NCI-H1105 treated with DMSO at 0.1 percent for 48 hours (cell line): ENCODE measurements at regions not wholly inside any gene's neighbourhood (a gene's known extent, or its start where the extent isn't known, plus 50 kb on each side); places are given as distances from the start of the nearest gene placed in this dataset.
"Not testable (repeated sequence)": the region's sequence is repeated elsewhere in the genome, so short reads cannot be mapped to it uniquely, and the experiment has no call there.

ENCODE experiments used
- DNase-seq: peaks from one replicate; lab custom pipeline; 2025; lab: John Stamatoyannopoulos, UW

DNA sequence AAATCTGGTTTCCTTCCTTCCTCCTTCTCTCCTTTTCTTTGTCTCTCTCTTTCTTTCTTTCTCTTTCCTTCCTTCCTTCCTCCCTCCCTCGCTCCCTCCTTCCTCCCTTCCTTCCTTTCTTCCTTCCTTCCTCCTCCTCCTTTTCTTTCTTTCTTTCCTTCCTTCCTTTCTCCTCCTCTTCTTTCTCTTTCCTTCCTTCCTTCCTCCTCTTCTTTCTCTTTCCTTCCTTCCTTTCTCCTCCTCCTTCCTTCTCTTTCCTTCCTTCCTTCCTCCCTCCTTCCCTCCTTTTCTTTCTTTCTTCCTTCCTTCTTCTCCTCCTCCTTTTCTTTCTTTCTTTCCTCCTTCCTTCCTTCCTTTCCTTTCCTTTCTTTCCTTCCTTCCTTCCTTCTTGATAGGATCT, 61.2 kb downstream of the VIP start:
- DNase-seq, result no peak

DNA sequence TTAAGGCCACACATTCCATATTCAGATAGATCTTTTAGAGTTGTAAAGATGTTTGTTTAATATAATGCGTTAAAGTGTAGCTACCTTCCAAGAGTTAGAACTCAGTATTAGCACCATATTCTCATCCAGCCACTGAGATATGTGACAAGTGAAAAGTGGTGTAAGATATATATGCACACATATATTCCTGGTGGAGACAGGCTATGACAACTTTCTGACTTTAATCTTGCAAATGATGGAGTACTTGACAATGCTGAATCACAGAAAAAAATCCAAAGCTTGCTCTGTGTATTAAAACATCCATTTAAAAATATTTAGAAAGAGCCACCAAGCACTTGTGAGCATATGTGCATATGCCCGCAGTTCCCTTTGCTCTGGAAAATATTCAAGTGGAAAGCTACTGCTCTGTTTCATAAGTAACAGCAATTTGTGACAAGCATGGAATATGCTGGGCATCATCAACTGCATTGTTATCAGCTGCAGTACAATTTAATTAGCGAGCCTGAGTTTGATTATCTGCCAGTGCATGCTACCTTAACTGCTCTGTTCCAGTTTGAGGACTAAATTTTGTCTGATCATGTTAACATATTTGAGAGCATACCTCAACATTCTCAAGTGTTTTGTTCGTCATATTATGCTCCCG, 64.8 kb downstream of the VIP start:
- no peak for DNase-seq

DNA sequence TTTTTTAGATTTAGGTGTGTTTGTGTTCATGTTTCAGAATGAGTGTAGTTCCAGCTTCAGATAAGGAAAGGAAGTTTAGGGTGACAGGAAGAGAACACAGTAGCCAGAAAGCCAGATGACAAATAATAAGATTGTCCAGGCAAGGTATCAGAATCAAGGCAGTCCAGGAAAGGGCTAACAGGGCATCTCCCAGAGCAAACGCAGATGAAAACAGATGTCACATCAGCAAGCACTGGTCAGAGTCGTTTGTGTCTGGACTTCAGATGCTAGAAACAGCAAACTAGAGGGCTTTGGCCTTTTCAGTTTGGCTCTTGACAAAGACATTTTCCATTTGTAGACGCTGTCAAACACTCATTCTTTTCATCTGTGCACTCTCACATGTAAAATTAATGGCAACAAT, 65.5 kb downstream of the VIP start:
- DNase-seq, result no peak

DNA sequence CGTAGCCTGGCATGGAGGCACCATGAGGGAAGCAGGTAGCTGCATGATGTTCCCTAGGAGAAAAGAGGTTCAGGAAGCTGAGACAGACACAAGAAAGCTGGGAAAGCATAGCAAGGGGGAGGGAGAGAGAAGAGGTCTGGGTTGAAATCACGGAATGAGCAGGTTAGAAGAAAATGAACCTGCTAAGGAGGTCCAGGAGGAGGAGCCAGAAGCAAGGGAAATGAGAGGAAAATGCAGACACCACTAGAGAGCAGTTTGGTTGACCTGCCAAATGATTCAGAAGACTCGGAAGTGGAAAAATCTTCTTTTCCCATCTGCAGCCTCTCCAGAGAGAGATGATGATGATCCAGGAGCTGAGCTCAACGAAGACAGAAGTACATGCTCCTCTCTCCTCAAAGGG, 70.9 kb downstream of the VIP start:
- no peak for DNase-seq

DNA sequence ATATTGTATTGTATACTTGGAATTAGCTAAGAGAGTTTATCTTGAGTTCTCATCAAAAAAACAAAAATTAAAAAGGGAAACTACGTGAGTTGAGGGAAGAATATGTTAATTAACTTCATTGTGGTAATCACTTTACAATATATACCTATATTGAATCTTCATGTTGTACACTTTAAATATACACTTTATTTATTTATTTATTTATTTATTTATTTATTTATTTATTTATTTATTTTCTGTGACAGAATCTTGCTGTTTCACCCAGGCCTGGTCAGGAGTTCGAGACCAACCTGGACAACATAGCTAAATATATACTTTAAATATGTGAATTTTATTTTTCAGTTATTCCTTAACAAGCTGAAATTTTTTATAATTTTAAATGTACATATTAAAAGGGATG, 74.1 kb downstream of the VIP start:
- no peak for DNase-seq

DNA sequence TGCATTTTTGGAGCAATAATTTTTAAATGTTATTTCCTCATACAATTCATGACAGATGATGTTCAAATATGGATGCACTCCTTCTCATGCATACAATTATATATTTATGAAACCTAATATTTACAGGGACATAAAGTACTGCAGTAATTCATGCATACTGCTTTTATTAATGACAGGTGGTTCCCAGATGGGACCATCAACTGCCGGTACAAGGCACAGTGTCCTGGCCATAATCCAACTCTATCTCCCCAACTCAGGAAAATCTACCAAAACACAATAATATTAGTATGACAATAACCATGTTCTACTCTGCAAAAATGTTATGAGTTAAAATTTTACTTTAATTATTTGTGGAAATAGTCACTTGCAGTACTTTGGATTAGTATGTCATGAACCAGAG, 77.8 kb downstream of the VIP start:
- peak; percentile 29 for DNase-seq

DNA sequence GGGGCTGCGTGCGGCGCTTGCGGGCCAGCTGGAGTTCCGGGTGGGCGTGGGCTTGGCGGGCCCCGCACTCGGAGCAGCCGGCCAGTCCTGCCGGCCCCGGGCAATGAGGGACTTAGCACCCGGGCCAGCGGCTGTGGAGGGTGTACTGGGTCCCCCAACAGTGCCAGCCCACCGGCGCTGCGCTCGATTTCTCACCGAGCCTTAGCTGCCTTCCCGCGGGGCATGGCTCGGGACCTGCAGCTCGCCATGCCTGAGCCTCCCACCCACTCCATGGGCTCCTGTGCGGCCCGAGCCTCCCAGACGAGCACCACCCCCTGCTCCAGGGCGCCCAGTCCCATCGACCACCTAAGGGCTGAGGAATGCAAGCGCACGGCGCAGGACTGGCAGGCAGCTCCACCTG, 83.8 kb downstream of the VIP start:
- DNase-seq, result not testable (repeated sequence)

DNA sequence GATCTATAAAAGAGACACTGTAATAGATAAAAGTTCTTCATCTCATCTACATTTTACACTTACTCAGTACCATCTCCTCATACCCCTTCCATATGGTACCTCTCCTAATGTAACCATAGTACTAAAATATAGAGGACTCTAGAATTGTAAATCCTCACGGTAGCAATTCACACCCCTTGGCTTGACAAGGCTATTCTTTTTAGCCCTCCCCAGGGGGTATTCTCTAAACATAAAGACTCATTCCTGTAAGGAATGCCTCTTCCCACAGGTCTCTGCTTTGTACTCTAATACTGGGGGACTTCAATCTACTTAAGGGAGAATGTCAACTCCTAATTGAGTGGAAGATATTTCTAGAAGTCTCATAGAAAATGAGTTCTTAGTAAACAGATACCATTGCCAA, 85.9 kb downstream of the VIP start:
- no peak for DNase-seq

DNA sequence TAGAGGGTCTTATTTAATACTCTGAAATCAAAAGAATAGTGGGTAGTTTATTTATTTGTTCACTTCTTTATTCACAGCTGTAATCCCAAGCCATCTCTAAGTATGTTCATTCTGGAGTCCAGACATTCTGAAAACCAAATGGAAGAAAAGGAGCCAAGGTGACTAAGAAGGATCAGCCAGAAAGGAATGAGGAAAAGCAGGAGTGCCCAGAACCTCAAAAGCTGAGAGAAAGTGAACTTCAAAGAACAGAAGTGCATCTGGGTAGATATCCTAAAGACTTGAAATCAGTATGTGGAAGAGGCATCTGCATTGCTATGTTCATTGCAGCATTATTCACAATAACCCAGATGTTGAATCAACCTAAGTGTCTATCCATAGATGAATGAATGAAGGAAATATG, 94.8 kb downstream of the VIP start:
- no peak for DNase-seq

DNA sequence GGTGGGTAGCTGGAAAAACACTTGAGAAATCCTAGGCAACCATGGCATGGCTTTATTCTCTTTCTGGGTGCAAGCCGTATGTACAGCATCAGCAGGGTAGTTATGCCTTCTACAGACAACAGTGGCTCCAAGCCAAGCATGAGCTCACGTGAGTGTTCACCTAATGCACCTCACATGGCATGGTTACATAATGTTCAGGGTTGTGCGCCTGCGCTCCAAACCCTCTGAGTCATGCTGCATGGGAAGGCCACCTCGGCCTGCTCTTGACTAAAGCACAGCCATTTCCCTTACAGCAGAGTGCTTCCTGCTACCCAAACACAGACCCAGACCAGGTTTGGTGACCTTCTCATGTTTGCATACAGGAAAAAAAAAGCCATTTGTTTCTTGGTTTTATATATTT, 96.2 kb downstream of the VIP start:
- DNase-seq, result no peak

DNA sequence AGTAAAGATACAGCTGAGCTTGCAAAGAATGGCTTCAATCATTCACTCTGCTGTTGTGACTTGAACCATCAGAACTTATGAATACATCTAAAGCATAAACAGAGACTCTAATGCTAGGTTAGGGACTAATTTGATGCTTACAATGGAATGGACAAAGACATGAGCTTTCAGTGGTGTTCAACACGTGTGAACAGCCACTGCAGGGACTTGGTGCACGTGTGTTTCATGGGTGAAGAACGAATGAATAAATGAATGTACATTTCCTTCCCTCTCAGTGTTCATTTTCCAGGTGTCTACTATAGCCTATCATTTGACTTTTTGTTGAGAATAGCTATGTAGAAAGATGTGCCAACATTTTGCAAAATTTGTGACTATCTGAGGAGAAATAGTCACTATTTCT, 98.3 kb downstream of the VIP start:
- no peak for DNase-seq

DNA sequence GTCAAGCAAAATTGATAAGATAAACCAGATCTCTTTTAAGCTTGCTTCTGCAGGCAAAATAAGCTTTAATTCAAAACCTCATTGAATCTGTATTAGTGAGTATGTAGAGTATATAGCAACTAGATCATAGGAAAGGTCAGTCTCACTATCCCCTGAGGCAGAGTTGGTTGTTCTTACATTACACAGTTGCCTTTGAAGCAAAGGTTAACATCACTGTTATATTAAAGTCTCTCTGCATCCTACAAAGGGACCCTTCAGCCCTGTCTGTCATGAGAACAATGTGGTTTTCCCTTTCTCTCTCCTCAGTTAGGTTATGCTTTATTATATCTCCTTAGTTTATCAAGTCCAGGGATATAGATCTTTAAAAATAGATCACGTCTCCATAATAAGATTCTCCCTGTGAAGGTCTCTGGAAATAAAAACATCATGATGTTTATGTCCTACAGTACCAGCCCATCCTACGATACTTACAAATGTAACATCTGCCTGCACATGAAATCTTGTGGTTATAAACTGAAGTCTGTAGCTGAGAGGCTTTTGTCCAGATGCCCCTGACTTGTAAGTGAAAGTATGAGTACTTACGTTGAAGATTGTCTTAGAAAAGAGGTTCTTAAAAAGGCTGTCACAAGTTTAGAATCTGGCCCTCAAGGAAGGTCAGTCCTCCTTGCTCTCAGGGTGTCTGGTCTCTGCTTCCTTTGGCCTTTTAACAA, 103.6 kb downstream of the VIP start:
- DNase-seq, result no peak

DNA sequence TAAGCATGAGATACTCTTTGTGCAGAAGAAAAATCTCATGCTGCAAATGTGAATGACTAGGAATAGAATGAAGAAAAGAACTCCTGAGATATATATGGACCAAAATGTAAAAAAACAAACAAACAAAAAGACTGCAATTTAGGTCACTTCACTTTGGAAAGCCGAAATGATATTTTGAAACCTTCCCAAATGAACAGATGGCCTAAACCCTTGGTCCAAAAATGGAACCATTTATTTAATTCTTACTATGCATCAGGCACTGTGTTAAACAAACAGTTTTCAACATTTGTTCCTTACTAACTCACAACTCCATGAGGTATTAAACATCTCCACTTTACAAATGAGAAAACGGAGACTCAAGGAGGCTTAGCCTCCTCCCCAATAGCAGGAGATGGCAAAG, 107.5 kb downstream of the VIP start:
- no peak for DNase-seq

DNA sequence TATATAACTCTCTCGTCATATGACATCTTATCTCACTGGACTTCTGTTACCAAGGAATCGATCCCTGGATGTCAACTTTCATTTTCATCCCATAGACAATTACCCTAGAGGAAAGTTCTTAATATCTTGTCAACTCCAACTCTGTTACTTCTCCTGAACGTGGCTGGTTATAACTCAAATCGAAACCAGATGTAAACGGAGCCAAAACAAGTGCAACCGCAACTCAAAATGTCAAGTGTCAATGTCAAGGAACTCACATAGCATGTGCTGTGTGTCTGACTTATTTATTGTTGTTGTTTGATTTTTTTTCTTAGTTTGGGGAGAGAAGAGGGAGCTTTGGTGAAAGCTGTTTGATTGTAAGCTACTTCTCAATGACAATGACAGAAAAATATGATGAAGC, 108.6 kb downstream of the VIP start:
- no peak for DNase-seq

DNA sequence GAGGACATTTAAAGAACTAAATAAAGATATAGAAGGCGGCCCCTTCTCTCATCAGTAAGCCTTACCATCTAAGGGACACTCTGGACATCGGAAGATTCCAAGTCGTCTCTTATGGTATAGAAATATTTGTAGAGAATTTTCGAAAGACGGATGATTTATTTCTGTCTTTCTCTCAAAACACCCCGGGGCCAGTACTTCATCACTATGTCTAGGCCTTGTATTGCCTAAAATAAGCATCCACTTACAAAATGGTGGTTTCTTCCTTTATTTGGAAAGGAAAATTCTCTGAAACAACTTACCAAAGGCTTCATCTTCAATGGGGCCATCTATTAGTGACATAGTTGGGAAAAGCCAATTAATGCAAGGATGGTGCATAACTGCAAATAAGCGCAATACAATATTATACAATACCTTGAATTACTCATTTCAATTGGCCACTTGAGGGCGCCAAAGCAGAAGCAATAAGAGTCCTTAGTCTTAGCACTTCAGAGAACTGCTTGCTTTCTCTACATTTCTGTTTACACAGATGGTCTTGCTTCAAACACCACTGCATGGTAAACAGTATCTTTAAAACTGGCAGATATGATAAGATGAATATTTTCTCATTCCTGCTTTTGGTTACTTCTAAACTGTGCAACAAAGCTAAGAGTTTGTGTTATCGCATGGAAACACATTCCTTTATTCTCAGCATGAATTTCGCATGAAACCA, 113.2 kb downstream of the VIP start:
- peak; percentile 73 for DNase-seq

DNA sequence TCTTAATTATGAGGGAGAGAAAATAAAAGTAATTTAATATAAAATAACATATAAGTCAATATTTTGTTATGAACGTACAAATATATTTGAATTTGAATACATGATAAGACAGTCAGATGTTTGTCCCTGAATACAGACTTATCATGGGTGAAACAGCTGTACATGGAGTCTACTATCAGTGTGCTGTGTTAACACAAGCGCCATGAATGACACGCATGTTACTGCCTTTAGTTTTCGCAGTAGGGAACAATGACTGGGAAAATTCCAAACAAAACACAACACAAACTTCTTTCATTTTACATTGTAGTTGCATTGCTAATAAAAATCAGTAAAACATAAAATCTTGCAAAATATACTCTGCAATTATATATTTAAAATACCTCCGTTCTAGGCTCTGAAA, 108.6 kb downstream of the FBXO5 start:
- DNase-seq, result no peak

DNA sequence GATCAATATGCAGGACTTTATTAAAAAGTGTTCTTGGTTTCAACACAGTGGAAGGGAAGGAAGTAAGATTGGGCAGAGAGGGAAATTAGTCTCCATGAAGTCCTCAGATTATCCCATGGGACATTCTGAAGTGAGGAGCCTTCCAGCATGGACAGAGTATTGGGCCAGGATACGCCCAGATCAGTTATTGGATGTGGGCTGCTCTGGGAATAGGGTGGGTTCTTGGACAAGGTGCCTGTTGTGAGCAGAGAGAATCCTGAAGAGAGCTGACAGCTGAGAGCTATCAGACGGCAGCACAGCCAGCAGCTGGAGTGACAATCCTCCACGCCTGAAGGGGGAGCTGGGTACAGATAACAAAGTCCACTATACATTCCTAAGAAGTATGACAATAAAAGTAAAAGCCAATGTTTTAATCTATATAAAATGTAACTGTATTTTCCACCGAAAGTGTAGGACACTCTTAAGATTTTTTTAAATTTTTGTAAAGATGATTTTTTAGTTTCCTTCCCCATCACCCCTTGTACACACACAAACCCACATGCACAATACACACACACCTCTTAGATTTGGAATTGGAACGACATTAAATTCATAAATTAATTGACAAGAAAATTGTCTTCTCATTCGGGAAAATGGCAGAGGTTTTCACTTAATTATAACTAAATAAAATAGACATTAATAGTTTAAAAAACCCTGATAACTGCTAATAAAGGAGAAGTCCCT, 107.8 kb downstream of the FBXO5 start:
- DNase-seq, result no peak

DNA sequence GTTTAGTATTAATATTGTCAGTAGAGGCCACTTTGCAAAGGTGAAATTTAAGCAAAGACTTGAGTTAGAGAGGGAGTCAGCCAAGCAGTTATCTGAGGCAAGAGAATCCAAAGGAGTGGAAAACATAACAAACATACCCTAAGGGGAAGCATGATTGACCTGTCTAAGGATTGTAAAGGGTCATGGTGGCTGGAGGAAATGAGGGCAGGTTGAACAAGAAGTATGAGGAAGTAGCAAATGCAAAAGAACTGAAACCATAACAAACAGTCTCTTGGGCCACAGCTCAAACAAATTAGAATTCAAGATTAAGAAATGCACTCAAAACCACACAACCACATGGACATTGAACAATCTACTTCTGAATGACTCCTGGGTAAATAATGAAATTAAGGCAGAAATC, 103.2 kb downstream of the FBXO5 start:
- DNase-seq, result no peak

DNA sequence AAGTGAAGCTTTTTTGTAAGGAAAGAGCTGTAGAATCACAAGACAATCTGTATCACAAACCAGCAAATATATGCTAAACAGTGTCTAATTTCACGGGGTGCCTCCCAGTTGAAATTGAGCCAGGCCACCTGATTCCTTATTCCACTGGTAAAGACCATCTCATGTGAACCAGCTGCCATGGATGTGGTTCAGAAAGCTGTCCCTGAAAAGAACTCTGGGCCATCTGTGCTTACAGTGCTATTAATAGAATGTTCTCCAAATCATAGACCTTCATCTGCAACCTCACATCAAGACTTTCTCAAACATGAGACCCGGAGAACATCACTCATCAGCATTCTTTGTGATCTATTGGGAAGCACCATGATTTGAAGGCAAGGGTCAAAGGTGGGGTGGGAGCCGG, 89.7 kb downstream of the FBXO5 start:
- no peak for DNase-seq

DNA sequence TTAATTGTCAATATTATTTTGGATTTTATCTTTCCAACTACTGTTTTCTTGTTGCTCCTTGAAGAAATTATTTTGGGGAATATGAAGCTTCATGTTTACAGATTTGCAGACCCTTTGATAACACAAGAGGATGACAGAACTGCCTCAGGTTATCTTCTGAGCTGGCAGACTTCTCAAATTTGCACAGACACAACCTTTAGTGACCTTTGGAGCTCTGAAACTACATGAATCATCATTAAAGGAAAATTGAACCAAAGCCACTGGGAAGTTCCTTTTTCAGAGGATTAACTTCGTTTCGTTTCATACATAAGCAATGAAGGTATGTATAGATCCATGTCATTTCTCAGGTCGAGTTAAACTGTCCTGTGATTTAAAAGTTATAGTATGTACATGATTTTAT, 85.9 kb downstream of the FBXO5 start:
- DNase-seq, result no peak

DNA sequence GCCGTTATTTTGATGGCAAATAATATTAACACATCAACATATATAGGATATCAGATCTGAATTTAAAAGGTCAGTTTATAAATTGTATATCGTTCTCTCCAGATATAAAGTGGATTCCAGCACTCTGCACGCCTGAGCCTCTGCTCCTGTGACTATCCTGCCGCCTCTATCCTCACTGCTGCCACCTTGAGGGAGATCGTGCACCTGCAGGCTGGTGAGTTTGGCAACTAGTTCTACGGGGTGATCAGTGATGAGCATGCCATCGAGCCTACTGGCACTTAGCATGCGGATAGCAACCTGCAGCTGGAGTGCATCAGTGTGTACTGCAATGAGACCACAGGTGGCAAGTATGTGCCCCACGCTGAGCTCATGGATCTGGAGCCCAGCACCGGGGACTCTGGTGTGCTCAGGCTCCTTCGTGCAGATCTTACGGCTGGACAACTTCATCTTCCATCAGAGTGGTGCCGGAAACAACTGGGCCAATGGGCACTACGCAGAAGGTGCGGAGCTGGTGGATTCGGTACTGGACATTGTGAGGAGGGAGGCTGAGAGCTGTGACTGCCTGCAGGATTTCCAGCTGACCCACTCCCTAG, 84.9 kb downstream of the FBXO5 start:
- DNase-seq, result peak; percentile 39

DNA sequence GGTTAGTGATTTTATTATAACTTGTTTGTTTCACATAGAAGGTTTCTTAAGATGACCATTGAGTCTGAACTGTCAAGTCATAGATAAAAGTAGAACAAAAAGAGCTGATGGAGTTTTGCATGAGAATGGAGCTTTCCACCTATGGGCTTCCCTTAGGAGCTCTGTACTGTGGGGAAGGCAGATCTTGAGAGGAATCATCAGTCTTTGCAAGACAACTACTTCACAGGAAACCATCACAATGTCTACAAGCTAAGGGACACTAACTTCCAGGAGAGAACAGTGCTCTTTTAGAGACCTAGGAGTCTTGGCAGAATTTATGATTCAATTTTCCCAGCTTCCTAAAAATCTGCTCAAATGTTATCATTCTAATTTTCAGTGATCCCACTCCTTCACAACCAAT, 78.2 kb downstream of the FBXO5 start:
- no peak for DNase-seq
